Karpas-422 (cell line): ENCODE measurements at regions not wholly inside any gene's neighbourhood (a gene's known extent, or its start where the extent isn't known, plus 50 kb on each side); places are given as distances from the start of the nearest gene placed in this dataset.

Source experiments
- DNase-seq: peaks from one replicate; pipeline ENCODE4 v3.0.0-alpha.2; 2015
- H2AFZ ChIP-seq: fragments of 200-600 bp; sonication (generic); 2 replicates; pipeline ENCODE4 v1.6.1; 2014; ENCODE audit warnings: antibody characterized with exemption, low read length, mixed read lengths
- H3K27ac ChIP-seq: fragments of 200-600 bp; sonication (generic); 2 replicates; pipeline ENCODE4 v1.5.1; 2014; ENCODE audit warnings: mild to moderate bottlenecking, low read length, moderate library complexity
- H3K27me3 ChIP-seq: fragments of 200-600 bp; sonication (generic); 2 replicates; pipeline ENCODE4 v1.6.1; 2014; ENCODE audit warnings: low read length, mixed read lengths
- H3K36me3 ChIP-seq: fragments of 200-600 bp; sonication (generic); 2 replicates; pipeline ENCODE4 v1.6.1; 2014; ENCODE audit warnings: low read length, mixed read lengths; ENCODE audit not compliant: insufficient read depth
- H3K4me1 ChIP-seq: fragments of 200-600 bp; sonication (generic); 2 replicates; pipeline ENCODE4 v1.6.1; 2014; ENCODE audit warnings: mild to moderate bottlenecking, low read length, mixed read lengths
- H3K4me2 ChIP-seq: fragments of 200-600 bp; sonication (generic); 2 replicates; pipeline ENCODE4 v1.6.1; 2014; ENCODE audit warnings: low read length, low read depth, mild to moderate bottlenecking; ENCODE audit not compliant: poor library complexity, severe bottlenecking
- H3K4me3 ChIP-seq: fragments of 200-600 bp; sonication (generic); 2 replicates; pipeline ENCODE4 v1.5.1; 2014; ENCODE audit warnings: mild to moderate bottlenecking, antibody characterized with exemption, low read length, mixed read lengths
- H3K79me2 ChIP-seq: fragments of 200-600 bp; sonication (generic); 2 replicates; pipeline ENCODE4 v1.6.1; 2014; ENCODE audit warnings: mild to moderate bottlenecking, low read length, mixed read lengths
- H3K9ac ChIP-seq: fragments of 200-600 bp; sonication (generic); 2 replicates; pipeline ENCODE4 v1.6.0; 2014; ENCODE audit warnings: low read length
- H3K9me2 ChIP-seq: fragments of 200-600 bp; sonication (generic), shearing (Covaris generic); replicated peaks from 2 replicates; pipeline ENCODE4 v1.6.0; 2014; ENCODE audit warnings: mild to moderate bottlenecking, low read length, moderate library complexity; ENCODE audit not compliant: insufficient read depth
- H3K9me3 ChIP-seq: fragments of 300-700, 200-600 bp; sonication (generic); 2 replicates; pipeline ENCODE4 v1.6.1; 2014; ENCODE audit warnings: low read length, mixed read lengths
- H4K20me1 ChIP-seq: fragments of 200-600 bp; sonication (generic); 2 replicates; pipeline ENCODE4 v1.6.1; 2014; ENCODE audit warnings: mild to moderate bottlenecking, antibody characterized with exemption, low read length, low read depth; ENCODE audit not compliant: insufficient read depth

GRCh38 chr14:66041582-66041981 is 444.6 kb upstream of the CCDC196 start:
- no peaks in the 10 kb centered on the region; the same call in 1 of the 2 replicates for H3K27me3 ChIP-seq
- H4K20me1 ChIP-seq: no peaks in the 10 kb centered on the region
- no peaks in the 10 kb centered on the region for H3K36me3 ChIP-seq
- H3K79me2 ChIP-seq: no peaks in the 10 kb centered on the region
- no peak overlapping the region for H3K4me2 ChIP-seq
- no peak overlapping the region for H3K4me3 ChIP-seq
- H3K9ac ChIP-seq: no peak overlapping the region
- H3K4me1 ChIP-seq: no peaks in the 10 kb centered on the region
- H3K9me3 ChIP-seq: no peaks in the 10 kb centered on the region
- DNase-seq: no peak
- H3K27ac ChIP-seq: no peak overlapping the region
- H2AFZ ChIP-seq: no peak overlapping the region
- H3K9me2 ChIP-seq: no peaks in the 10 kb centered on the region

DNA sequence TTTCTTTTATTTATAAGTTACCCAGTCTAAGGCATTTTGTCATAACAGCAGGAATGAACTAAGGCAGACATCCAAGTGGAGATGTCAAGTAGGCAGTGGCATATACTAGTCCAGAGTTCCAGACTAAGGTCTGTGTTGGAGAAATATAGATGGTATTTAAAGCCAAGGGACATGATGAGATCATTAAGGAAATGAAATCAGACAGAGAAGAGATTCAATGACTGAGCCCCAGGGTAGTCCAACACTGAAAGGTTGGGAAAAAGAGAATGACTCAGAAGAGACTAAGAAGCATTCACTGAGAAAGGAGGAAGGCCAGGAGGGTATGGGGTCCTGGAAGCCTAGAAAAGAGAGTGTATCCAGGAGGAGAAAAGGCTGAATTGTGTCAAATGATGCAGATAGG is 442.2 kb upstream of the CCDC196 start:
- Histone ChIP-seq H3K36me3 (no peaks in the 10 kb centered on the region), H3K79me2 (no peaks in the 10 kb centered on the region), H2AFZ (no peak overlapping the region), H3K4me1 (no peaks in the 10 kb centered on the region), H3K4me3 (no peak overlapping the region), H3K4me2 (no peak overlapping the region), H3K9me2 (no peaks in the 10 kb centered on the region), H3K9ac (no peak overlapping the region), H4K20me1 (no peaks in the 10 kb centered on the region), H3K9me3 (no peaks in the 10 kb centered on the region), H3K27ac (no peak overlapping the region), H3K27me3 (no peaks in the 10 kb centered on the region)
- no peak for DNase-seq

GRCh38 chr14:66045572-66046021 is 440.6 kb upstream of the CCDC196 start:
- Histone ChIP-seq H3K79me2 (no peaks in the 10 kb centered on the region), H3K9me2 (no peaks in the 10 kb centered on the region), H3K9me3 (no peaks in the 10 kb centered on the region), H3K36me3 (no peaks in the 10 kb centered on the region), H3K27ac (no peak overlapping the region), H3K9ac (no peak overlapping the region), H2AFZ (peak overlapping the region; percentile 38; the same call in 1 of the 2 replicates), H3K27me3 (no peaks in the 10 kb centered on the region), H3K4me3 (no peak overlapping the region), H3K4me1 (no peaks in the 10 kb centered on the region), H3K4me2 (no peak overlapping the region), H4K20me1 (no peaks in the 10 kb centered on the region)
- DNase-seq: no peak

DNA sequence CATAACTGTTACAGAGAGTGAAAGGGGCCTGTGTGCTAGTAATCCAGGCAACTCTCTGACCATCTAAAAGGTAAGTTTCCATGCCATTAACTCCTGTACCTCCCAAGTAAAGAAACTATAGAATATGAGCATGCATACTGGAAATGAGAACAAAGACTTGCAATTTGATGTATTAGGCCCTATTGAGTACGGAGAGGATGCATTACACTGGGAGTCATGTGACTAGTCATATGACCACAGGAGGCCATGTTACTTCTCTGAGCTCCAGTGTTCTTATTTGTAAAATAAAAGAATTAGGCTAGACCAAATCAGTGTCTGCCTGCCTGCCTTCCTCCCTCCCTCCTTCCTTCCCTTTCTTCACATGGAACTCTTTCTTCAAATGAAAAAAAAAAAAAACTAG is 440.1 kb upstream of the CCDC196 start:
- H2AFZ ChIP-seq: peak overlapping the region; percentile 38; the same call in 1 of the 2 replicates
- H3K27me3 ChIP-seq: no peaks in the 10 kb centered on the region
- peak; percentile 44 for DNase-seq
- H3K4me1 ChIP-seq: no peaks in the 10 kb centered on the region
- no peak overlapping the region for H3K27ac ChIP-seq
- H3K79me2 ChIP-seq: no peaks in the 10 kb centered on the region
- H3K9me3 ChIP-seq: no peaks in the 10 kb centered on the region
- no peaks in the 10 kb centered on the region for H3K9me2 ChIP-seq
- H3K36me3 ChIP-seq: no peaks in the 10 kb centered on the region
- H3K9ac ChIP-seq: no peak overlapping the region
- no peak overlapping the region for H3K4me2 ChIP-seq
- no peak overlapping the region for H3K4me3 ChIP-seq
- H4K20me1 ChIP-seq: no peaks in the 10 kb centered on the region

DNA sequence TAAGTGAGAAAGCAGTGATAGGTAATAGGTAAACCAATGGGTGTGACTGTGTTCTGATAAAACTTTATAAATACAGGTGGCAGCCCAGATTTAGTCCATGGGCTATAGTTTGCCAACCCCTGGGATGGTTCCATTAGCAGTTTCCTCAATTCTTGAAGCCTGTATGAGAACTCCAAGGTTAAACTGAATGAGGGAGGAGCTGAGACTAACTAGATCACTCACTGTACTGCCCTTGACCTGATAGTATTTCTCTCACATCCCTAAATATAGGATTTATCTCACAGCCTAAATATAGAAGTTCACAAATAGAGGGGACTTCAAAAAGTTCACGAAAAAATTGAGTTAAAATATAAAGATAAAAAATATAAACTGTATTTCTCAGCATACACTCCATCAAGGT is 439.6 kb upstream of the CCDC196 start:
- Histone ChIP-seq H3K4me1 (no peaks in the 10 kb centered on the region), H3K36me3 (no peaks in the 10 kb centered on the region), H4K20me1 (no peaks in the 10 kb centered on the region), H3K79me2 (no peaks in the 10 kb centered on the region), H3K9me3 (no peaks in the 10 kb centered on the region), H3K27me3 (no peaks in the 10 kb centered on the region), H3K4me3 (no peak overlapping the region), H3K9me2 (no peaks in the 10 kb centered on the region), H3K27ac (no peak overlapping the region), H3K9ac (no peak overlapping the region), H2AFZ (0 out of 2 replicates have a peak overlapping the region, but pooled peaks have one; percentile 38), H3K4me2 (no peak overlapping the region)
- no peak for DNase-seq

- H3K27me3 ChIP-seq: no peaks in the 10 kb centered on the region
- no peaks in the 10 kb centered on the region for H3K4me1 ChIP-seq
- H3K4me2 ChIP-seq: no peak overlapping the region
- no peak overlapping the region for H3K27ac ChIP-seq
- DNase-seq: no peak
- no peaks in the 10 kb centered on the region for H3K79me2 ChIP-seq
- no peak overlapping the region for H2AFZ ChIP-seq
- no peaks in the 10 kb centered on the region for H3K36me3 ChIP-seq
- no peaks in the 10 kb centered on the region for H3K9me2 ChIP-seq
- H4K20me1 ChIP-seq: no peaks in the 10 kb centered on the region
- no peak overlapping the region for H3K9ac ChIP-seq
- no peak overlapping the region for H3K4me3 ChIP-seq
- no peaks in the 10 kb centered on the region for H3K9me3 ChIP-seq
Measured at GRCh38 chr14:66056268-66056907, 429.8 kb upstream of the CCDC196 start.

- Histone ChIP-seq H3K4me3 (no peak overlapping the region), H3K79me2 (no peaks in the 10 kb centered on the region), H3K9me3 (no peaks in the 10 kb centered on the region), H3K27ac (no peak overlapping the region), H3K9ac (no peak overlapping the region), H3K36me3 (no peaks in the 10 kb centered on the region), H3K27me3 (no peaks in the 10 kb centered on the region), H3K4me1 (no peaks in the 10 kb centered on the region), H4K20me1 (no peaks in the 10 kb centered on the region), H2AFZ (no peak overlapping the region), H3K9me2 (no peaks in the 10 kb centered on the region), H3K4me2 (no peak overlapping the region)
- no peak for DNase-seq
Measured at GRCh38 chr14:66056926-66057552, 429.1 kb upstream of the CCDC196 start.

DNA sequence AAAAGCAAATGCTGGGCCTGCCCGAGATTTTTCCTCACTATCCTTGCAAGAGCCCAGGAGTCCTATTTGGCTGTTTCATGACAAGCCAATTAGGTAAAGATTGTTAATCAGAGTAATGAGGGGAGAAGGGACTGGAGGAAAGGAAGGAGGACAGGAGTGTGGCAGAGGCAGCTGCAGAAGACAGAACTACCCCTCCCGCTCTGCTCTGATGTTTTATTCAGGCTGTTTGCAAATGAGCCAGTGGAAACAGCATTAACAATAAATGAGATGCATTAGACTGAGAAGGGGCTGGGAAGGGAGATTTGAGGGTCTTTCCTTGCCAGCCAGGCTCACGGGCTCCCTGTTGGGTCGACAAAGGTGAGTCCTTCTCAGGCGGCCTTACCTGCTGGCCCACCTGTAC is 421.0 kb upstream of the CCDC196 start:
- no peaks in the 10 kb centered on the region for H3K79me2 ChIP-seq
- no peak overlapping the region for H3K4me3 ChIP-seq
- no peaks in the 10 kb centered on the region for H3K27me3 ChIP-seq
- H3K27ac ChIP-seq: no peak overlapping the region
- no peaks in the 10 kb centered on the region for H3K9me3 ChIP-seq
- no peak for DNase-seq
- no peaks in the 10 kb centered on the region for H4K20me1 ChIP-seq
- no peak overlapping the region for H3K9ac ChIP-seq
- H3K4me1 ChIP-seq: no peaks in the 10 kb centered on the region
- H3K36me3 ChIP-seq: no peaks in the 10 kb centered on the region
- H2AFZ ChIP-seq: no peak overlapping the region
- H3K9me2 ChIP-seq: no peaks in the 10 kb centered on the region
- H3K4me2 ChIP-seq: no peak overlapping the region
